Caco-2 (cell line): ENCODE measurements at regions not wholly inside any gene's neighbourhood (a gene's known extent, or its start where the extent isn't known, plus 50 kb on each side); places are given as distances from the start of the nearest gene placed in this dataset.

ENCODE experiments used
- BruUV-seq: library from RNA; stranded (reverse); fragments of 400-500 nt; replicated peaks from 2 replicates; lab custom pipeline; 2021; lab: Mats Ljungman, UMichigan
- CTCF ChIA-PET: fragments of 300-600 bp; sonication (Branson Sonifier 250); formaldehyde crosslinking; loops from one replicate; lab custom pipeline; 2022; ENCODE audit warnings: antibody characterized with exemption; lab: Charles Lee
- POLR2A ChIA-PET: fragments of 300-600 bp; sonication (Branson Sonifier 250); formaldehyde crosslinking; loops from one replicate; lab custom pipeline; 2022; ENCODE audit warnings: antibody characterized with exemption; lab: Charles Lee
- DNase-seq, 2 experiments: peaks; one replicate each; pipeline versions ENCODE4 v3.0.0 to v3.0.0-alpha.2; 2020 to 2022
- H3K27me3 ChIP-seq: replicated peaks from 2 replicates; pipeline ENCODE4 v1.6.0; 2011; ENCODE audit warnings: low read length; ENCODE audit not compliant: control insufficient read depth, insufficient read depth
- H3K36me3 ChIP-seq: 2 replicates; pipeline ENCODE4 v1.5.1; 2011; ENCODE audit warnings: low read length; ENCODE audit not compliant: control insufficient read depth, insufficient read depth
- H3K4me1 ChIP-seq: fragments of 250-450 bp; sonication (Bioruptor Pico); 2 replicates; pipeline ENCODE4 v1.5.1; 2020; ENCODE audit warnings: mild to moderate bottlenecking
- H3K4me3 ChIP-seq: 2 replicates; pipeline ENCODE4 v1.5.1; 2011; ENCODE audit warnings: low read depth, mild to moderate bottlenecking, control low read depth, low read length
- H3K9me3 ChIP-seq: fragments of 250-450 bp; sonication (Bioruptor Pico); 2 replicates; pipeline ENCODE4 v1.5.1; 2020; ENCODE audit warnings: mild to moderate bottlenecking, moderate library complexity
- H3K27ac Mint-ChIP-seq: one replicate; pipeline ENCODE4 v1.8.0; 2022; ENCODE audit warnings: mixed read lengths; ENCODE audit not compliant: unreplicated experiment
- H3K27me3 Mint-ChIP-seq: one replicate; pipeline ENCODE4 v1.8.0; 2022; ENCODE audit warnings: mixed read lengths; ENCODE audit not compliant: insufficient read depth, unreplicated experiment
- H3K36me3 Mint-ChIP-seq: one replicate; pipeline ENCODE4 v1.8.0; 2022; ENCODE audit warnings: mild to moderate bottlenecking, mixed read lengths; ENCODE audit not compliant: insufficient read depth, unreplicated experiment
- H3K4me1 Mint-ChIP-seq: one replicate; pipeline ENCODE4 v1.8.0; 2022; ENCODE audit warnings: low read depth, mixed read lengths; ENCODE audit not compliant: unreplicated experiment
- H3K4me3 Mint-ChIP-seq: one replicate; pipeline ENCODE4 v1.8.0; 2022; ENCODE audit warnings: mild to moderate bottlenecking, moderate library complexity, mixed read lengths; ENCODE audit not compliant: unreplicated experiment
- H3K9me3 Mint-ChIP-seq: one replicate; pipeline ENCODE4 v1.8.0; 2022; ENCODE audit warnings: mixed read lengths; ENCODE audit not compliant: unreplicated experiment
- CTCF ChIP-seq, 2 experiments: fragments of 200-600 bp in 1 of 2; IDR thresholded peaks; 1 replicate in 1 of 2; 2 replicates in 1 of 2; pipeline versions ENCODE4 v1.5.1 to v1.8.0; 2011 to 2022; ENCODE audit warnings: antibody characterized with exemption in 1 of 2, control low read depth in 1 of 2, inconsistent platforms in 1 of 2, low read depth in 1 of 2, low read length in 1 of 2, mild to moderate bottlenecking in 1 of 2, moderate library complexity in 1 of 2; ENCODE audit not compliant: insufficient read depth in 1 of 2, severe bottlenecking in 1 of 2, unreplicated experiment in 1 of 2
- intact Hi-C: fragments of 100-400 bp; cut with micrococcal nuclease; formaldehyde crosslinking; loops from one replicate; pipeline ENCODE4 v1.10.0; 2022; ENCODE audit not compliant: unreplicated experiment

DNA sequence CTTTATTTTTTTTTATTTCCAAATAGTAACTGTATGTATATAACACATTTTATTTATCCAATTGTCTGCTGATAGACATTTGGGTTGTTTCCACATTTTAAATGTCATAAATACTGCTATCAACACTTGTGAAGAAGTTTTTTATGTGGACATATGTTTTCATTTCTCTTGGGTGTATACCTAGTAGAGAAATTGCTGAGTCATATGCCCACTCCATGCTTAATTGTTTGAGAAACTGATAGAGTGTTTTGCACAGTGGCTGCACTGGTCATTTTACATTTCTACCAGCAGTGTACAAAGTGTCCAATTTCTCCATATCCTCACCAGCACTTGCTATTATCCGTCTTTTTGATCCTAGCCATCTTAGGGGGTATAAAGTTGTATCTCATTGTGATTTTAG lies 567.8 kb downstream of the GBA3 start:
- Histone ChIP-seq H3K9me3 (no peaks in the 10 kb centered on the region), H3K36me3 (no peaks in the 10 kb centered on the region), H3K27me3 (no peaks in the 10 kb centered on the region), H3K4me3 (no peak overlapping the region), H3K4me1 (no peaks in the 10 kb centered on the region)
- CTCF ChIA-PET: no interaction called here
- no peaks in the 10 kb centered on the region for H3K36me3 Mint-ChIP-seq
- BruUV-seq: no TSS peak
- DNase-seq: no peak
- no peaks in the 10 kb centered on the region for H3K9me3 Mint-ChIP-seq
- H3K4me3 Mint-ChIP-seq: no peak overlapping the region
- intact Hi-C loops: loop anchor here (10.0 kb wide), 1 partner anchor 126 kb away; no protein-coding TSS in a partner anchor
- H3K27me3 Mint-ChIP-seq: no peaks in the 10 kb centered on the region
- H3K4me1 Mint-ChIP-seq: no peaks in the 10 kb centered on the region
- no peak overlapping the region for H3K27ac Mint-ChIP-seq
- POLR2A ChIA-PET: no interaction called here
- no peak for TF ChIP-seq CTCF (IDR thresholded peaks at IDR 0.05; ENCODE audit: insufficient read depth in 1 of 2, low read depth in 1 of 2, low read length in 1 of 2, severe bottlenecking in 1 of 2, unreplicated experiment in 1 of 2)

GRCh38 chr4:23245203-23245832 lies 552.6 kb downstream of the GBA3 start:
- no peak for DNase-seq
- BruUV-seq: no TSS peak
- TF ChIP-seq CTCF (IDR thresholded peaks at IDR 0.05; ENCODE audit: insufficient read depth in 1 of 2, low read depth in 1 of 2, low read length in 1 of 2, severe bottlenecking in 1 of 2, unreplicated experiment in 1 of 2): no peak
- CTCF ChIA-PET: no interaction called here
- intact Hi-C loops: no loop called here
- POLR2A ChIA-PET: no interaction called here
- H3K27ac Mint-ChIP-seq: no peak overlapping the region
- H3K36me3 ChIP-seq: no peaks in the 10 kb centered on the region
- no peaks in the 10 kb centered on the region for H3K27me3 ChIP-seq
- no peak overlapping the region for H3K4me3 ChIP-seq
- no peaks in the 10 kb centered on the region for H3K9me3 Mint-ChIP-seq
- H3K4me1 Mint-ChIP-seq: no peaks in the 10 kb centered on the region
- H3K36me3 Mint-ChIP-seq: no peaks in the 10 kb centered on the region
- no peaks in the 10 kb centered on the region for H3K27me3 Mint-ChIP-seq
- no peaks in the 10 kb centered on the region for H3K4me1 ChIP-seq
- no peak overlapping the region for H3K4me3 Mint-ChIP-seq
- no peaks in the 10 kb centered on the region for H3K9me3 ChIP-seq

- Mint-ChIP-seq H3K4me3 (no peak overlapping the region), H3K4me1 (no peaks in the 10 kb centered on the region), H3K36me3 (no peaks in the 10 kb centered on the region), H3K27me3 (no peaks in the 10 kb centered on the region), H3K27ac (no peak overlapping the region), H3K9me3 (no peaks in the 10 kb centered on the region)
- POLR2A ChIA-PET: no interaction called here
- intact Hi-C loops: no loop called here
- Histone ChIP-seq H3K9me3 (no peaks in the 10 kb centered on the region), H3K4me1 (no peaks in the 10 kb centered on the region), H3K4me3 (no peak overlapping the region), H3K27me3 (no peaks in the 10 kb centered on the region), H3K36me3 (no peaks in the 10 kb centered on the region)
- no TSS peak for BruUV-seq
- no peak for DNase-seq
- no peak for TF ChIP-seq CTCF (IDR thresholded peaks at IDR 0.05; ENCODE audit: insufficient read depth in 1 of 2, low read depth in 1 of 2, low read length in 1 of 2, severe bottlenecking in 1 of 2, unreplicated experiment in 1 of 2)
- CTCF ChIA-PET: no interaction called here
Observed at GRCh38 chr4:23242962-23243361, 550.2 kb downstream of the GBA3 start.
